ENCODE measurements at regions not wholly inside any gene's neighbourhood (a gene's known extent, or its start where the extent isn't known, plus 50 kb on each side); places are given as distances from the start of the nearest gene placed in this dataset.
"Not testable (repeated sequence)": the region's sequence is repeated elsewhere in the genome, so short reads cannot be mapped to it uniquely, and the experiment has no call there.

DNA sequence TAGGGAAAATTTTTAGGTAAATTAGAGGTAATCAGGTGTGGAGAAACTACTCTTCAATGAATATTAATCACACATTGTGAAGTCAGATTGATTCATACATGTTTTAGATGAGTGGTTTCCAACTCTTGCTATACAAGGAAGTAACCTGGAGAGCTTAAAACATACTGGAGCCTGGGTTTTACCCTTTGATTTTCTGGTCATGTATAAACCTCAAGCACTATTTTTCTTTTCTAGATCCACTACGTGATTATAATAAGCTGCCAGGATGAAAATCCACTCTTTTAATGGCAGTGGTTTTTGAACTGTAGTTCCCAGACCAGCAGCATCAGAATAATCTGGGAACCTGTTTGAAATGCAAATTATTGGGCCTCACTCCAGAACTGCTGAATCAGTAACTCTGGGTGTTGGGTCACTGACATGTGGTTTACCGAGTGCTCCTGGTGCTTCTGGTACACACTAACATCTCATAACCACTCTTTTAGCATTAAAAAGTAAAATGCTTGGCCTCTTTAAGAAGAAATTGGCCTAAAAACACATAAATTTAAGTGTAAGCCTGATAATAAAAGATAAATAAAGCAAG is 63.4 kb downstream of the DCAF12L1 start:
- H4K20me1 ChIP-seq (ENCODE audit: insufficient read depth, poor library complexity, severe bottlenecking): no peaks in the 10 kb centered on the region
- H3K27me3 ChIP-seq: no peaks in the 10 kb centered on the region
- H3K9me3 ChIP-seq (ENCODE audit: low read depth): no peaks in the 10 kb centered on the region
- 56% methylated on average over 2 of the region's 2 CpGs for WGBS (ENCODE audit: low lambda C conversion rate, missing lambda C conversion rate)
- no peaks in the 10 kb centered on the region for H3K4me1 ChIP-seq (ENCODE audit: insufficient read depth)
- TF ChIP-seq EZH2phosphoT487 (IDR thresholded peaks at IDR 0.05; ENCODE audit: low read depth, severe bottlenecking, unreplicated experiment) (no peak), EZH2 (IDR thresholded peaks at IDR 0.05; ENCODE audit: borderline replicate concordance) (no peak)
- TF ChIP-seq, protein P1, sequence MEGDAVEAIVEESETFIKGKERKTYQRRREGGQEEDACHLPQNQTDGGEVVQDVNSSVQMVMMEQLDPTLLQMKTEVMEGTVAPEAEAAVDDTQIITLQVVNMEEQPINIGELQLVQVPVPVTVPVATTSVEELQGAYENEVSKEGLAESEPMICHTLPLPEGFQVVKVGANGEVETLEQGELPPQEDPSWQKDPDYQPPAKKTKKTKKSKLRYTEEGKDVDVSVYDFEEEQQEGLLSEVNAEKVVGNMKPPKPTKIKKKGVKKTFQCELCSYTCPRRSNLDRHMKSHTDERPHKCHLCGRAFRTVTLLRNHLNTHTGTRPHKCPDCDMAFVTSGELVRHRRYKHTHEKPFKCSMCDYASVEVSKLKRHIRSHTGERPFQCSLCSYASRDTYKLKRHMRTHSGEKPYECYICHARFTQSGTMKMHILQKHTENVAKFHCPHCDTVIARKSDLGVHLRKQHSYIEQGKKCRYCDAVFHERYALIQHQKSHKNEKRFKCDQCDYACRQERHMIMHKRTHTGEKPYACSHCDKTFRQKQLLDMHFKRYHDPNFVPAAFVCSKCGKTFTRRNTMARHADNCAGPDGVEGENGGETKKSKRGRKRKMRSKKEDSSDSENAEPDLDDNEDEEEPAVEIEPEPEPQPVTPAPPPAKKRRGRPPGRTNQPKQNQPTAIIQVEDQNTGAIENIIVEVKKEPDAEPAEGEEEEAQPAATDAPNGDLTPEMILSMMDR (IDR thresholded peaks at IDR 0.05; ENCODE audit: poor library complexity): no peak
- no peaks in the 10 kb centered on the region for H3K79me2 ChIP-seq
- H3K9me2 ChIP-seq (replicated peaks; ENCODE audit: insufficient read depth): no peaks in the 10 kb centered on the region
- DNase-seq (ENCODE audit: low spot score): no peak
- H3K36me3 ChIP-seq (replicated peaks; ENCODE audit: insufficient read depth, low read depth): no peaks in the 10 kb centered on the region
- H3K4me3 ChIP-seq: no peak overlapping the region
- H2AFZ ChIP-seq: no peak overlapping the region
- H3K27ac ChIP-seq: no peak overlapping the region
- H3K4me2 ChIP-seq: no peak overlapping the region

DNA sequence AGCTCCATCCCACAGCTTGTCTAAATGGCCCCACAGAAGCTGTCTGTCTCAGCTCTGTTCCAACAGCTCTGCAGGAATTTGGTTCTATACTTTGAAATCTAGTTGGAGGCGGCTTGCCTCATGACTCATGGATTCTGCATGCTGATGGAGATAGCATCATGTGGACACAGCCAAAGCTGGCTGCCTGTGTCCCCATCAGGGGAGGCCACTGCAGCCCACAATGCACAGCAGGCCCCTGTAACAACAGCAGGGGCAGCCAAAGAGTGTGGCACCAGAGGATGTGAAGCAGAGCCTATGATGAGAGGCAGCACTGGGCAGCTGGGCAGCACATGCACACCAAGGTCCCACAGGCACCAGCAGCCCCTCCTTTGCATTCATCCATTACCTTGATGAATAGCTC is 67.2 kb downstream of the DCAF12L1 start:
- no peak for DNase-seq (ENCODE audit: low spot score)
- H3K4me3 ChIP-seq: no peak overlapping the region
- H3K27me3 ChIP-seq: no peaks in the 10 kb centered on the region
- H3K27ac ChIP-seq: no peak overlapping the region
- no peak overlapping the region for H2AFZ ChIP-seq
- H3K79me2 ChIP-seq: no peaks in the 10 kb centered on the region
- TF ChIP-seq, protein P1 (IDR thresholded peaks at IDR 0.05; ENCODE audit: poor library complexity): no peak
- no peak for TF ChIP-seq EZH2phosphoT487 (IDR thresholded peaks at IDR 0.05; ENCODE audit: low read depth, severe bottlenecking, unreplicated experiment)
- no peak for TF ChIP-seq EZH2 (IDR thresholded peaks at IDR 0.05; ENCODE audit: borderline replicate concordance)
- no peaks in the 10 kb centered on the region for H3K36me3 ChIP-seq (replicated peaks; ENCODE audit: insufficient read depth, low read depth)
- H3K9me2 ChIP-seq (replicated peaks; ENCODE audit: insufficient read depth): no peaks in the 10 kb centered on the region
- WGBS (ENCODE audit: low lambda C conversion rate, missing lambda C conversion rate): 63% methylated on average over 1 of the region's 1 CpG
- H4K20me1 ChIP-seq (ENCODE audit: insufficient read depth, poor library complexity, severe bottlenecking): no peaks in the 10 kb centered on the region
- no peak overlapping the region for H3K4me2 ChIP-seq
- no peaks in the 10 kb centered on the region for H3K4me1 ChIP-seq (ENCODE audit: insufficient read depth)
- no peaks in the 10 kb centered on the region for H3K9me3 ChIP-seq (ENCODE audit: low read depth)

DNA sequence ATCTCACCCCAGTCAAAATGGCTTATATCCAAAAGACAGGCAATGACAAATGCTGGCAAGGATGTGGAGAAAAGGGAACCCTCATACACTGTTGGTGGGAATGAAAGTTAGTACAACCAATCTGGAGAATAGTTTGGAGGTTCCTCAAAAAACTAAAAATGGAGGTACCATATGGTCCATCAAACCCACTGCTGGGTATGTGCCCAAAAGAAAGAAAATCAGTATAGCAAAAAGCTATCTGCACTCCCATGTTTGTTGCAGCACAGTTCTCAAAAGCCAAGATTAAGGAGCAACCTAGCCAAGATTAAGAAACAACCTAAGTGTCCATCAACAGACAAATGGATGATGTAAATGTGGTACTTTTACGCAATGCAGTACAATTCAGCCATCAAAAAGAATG is 70.7 kb downstream of the DCAF12L1 start:
- Histone ChIP-seq H3K4me1 (ENCODE audit: insufficient read depth) (no peaks in the 10 kb centered on the region), H3K4me2 (no peak overlapping the region), H2AFZ (no peak overlapping the region), H3K27ac (no peak overlapping the region), H3K36me3 (replicated peaks; ENCODE audit: insufficient read depth, low read depth) (no peaks in the 10 kb centered on the region), H4K20me1 (ENCODE audit: insufficient read depth, poor library complexity, severe bottlenecking) (no peaks in the 10 kb centered on the region), H3K9me3 (ENCODE audit: low read depth) (no peaks in the 10 kb centered on the region), H3K4me3 (no peak overlapping the region), H3K9me2 (replicated peaks; ENCODE audit: insufficient read depth) (no peaks in the 10 kb centered on the region), H3K79me2 (no peaks in the 10 kb centered on the region), H3K27me3 (no peaks in the 10 kb centered on the region)
- TF ChIP-seq, protein P1 (IDR thresholded peaks at IDR 0.05; ENCODE audit: poor library complexity): no peak
- TF ChIP-seq EZH2 (IDR thresholded peaks at IDR 0.05; ENCODE audit: borderline replicate concordance) (no peak), EZH2phosphoT487 (IDR thresholded peaks at IDR 0.05; ENCODE audit: low read depth, severe bottlenecking, unreplicated experiment) (no peak)
- DNase-seq (ENCODE audit: low spot score): no peak
- 100% methylated on average over 1 of the region's 1 CpG for WGBS (ENCODE audit: low lambda C conversion rate, missing lambda C conversion rate)

DNA sequence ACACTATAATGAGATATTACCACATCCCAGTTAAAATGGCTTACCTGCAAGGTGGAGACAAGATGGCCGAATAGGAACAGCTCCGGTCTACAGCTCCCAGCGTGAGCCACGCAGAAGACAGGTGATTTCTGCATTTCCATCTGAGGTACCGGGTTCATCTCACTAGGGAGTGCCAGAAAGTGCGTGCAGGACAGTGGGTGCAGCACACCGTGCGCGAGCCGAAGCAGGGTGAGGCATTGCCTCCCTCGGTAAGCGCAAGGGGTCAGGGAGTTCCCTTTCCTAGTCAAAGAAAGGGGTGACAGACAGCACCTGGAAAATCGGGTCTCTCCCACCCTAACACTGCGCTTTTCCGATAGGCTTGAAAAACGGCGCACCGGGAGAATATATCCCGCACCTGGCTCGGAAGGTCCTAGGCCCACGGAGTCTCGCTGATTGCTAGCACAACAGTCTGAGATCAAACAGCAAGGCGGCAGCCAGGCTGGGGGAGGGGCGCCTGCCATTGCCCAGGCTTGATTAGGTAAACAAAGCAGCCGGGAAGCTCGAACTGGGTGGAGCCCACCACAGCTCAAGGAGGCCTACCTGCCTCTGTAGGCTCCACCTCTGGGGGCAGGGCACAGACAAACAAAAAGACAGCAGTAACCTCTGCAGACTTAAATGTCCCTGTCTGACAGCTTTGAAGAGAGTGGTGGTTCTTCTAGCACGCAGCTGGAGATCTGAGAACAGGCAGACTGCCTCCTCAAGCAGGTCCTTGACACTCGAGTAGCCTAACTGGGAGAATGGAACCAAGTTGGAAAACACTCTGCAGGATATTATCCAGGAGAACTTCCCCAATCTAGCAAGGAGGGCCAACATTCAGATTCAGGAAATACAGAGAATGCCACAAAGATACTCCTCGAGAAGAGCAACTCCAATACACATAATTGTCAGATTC is 92.5 kb downstream of the DCAF12L1 start:
- WGBS (ENCODE audit: low lambda C conversion rate, missing lambda C conversion rate): 63% methylated on average over 29 of the region's 29 CpGs
- H3K36me3 ChIP-seq (replicated peaks; ENCODE audit: insufficient read depth, low read depth); H3K4me1 ChIP-seq (ENCODE audit: insufficient read depth); H3K4me2 ChIP-seq; DNase-seq (ENCODE audit: low spot score); H3K9me3 ChIP-seq (ENCODE audit: low read depth); H3K79me2 ChIP-seq; H3K4me3 ChIP-seq; H2AFZ ChIP-seq; H3K9me2 ChIP-seq (replicated peaks; ENCODE audit: insufficient read depth); H4K20me1 ChIP-seq (ENCODE audit: insufficient read depth, poor library complexity, severe bottlenecking); H3K27me3 ChIP-seq: not testable (repeated sequence)
- H3K27ac ChIP-seq: peak overlapping the region; percentile 67

Data from hepatocyte (in vitro differentiated cells).